ENCODE measurements at regions not wholly inside any gene's neighbourhood (a gene's known extent, or its start where the extent isn't known, plus 50 kb on each side); places are given as distances from the start of the nearest gene placed in this dataset.

GRCh38 chr6:166714581-166714980 is 87.5 kb upstream of the RPS6KA2 start:
- Histone ChIP-seq H3K4me1 (ENCODE audit: control insufficient read depth in 2 of 2, insufficient read depth in 2 of 2, low read length in 1 of 2) (no peaks in the 10 kb centered on the region), H3K4me3 (ENCODE audit: low read depth in 1 of 2, low read length in 2 of 2) (no peak overlapping the region), H3K27me3 (ENCODE audit: control insufficient read depth in 1 of 2, insufficient read depth in 2 of 2, low read length in 2 of 2) (no peaks in the 10 kb centered on the region), H3K36me3 (ENCODE audit: control insufficient read depth in 2 of 2, insufficient read depth in 2 of 2, low read length in 1 of 2) (no peaks in the 10 kb centered on the region), H3K27ac (ENCODE audit: low read depth in 2 of 2, low read length in 1 of 2) (no peak overlapping the region), H3K9me3 (ENCODE audit: control insufficient read depth in 2 of 2, insufficient read depth in 1 of 2, low read depth in 1 of 2, low read length in 1 of 2) (peaks cover 2 to 4% of the 10 kb centered on the region in 2 donors)
- 91 to 92% methylated on average over 10 of the region's 10 CpGs for WGBS, 2 donors

GRCh38 chr6:166714187-166714510 is 87.1 kb upstream of the RPS6KA2 start:
- Histone ChIP-seq H3K4me3 (ENCODE audit: low read depth in 1 of 2, low read length in 2 of 2) (no peak overlapping the region), H3K27me3 (ENCODE audit: control insufficient read depth in 1 of 2, insufficient read depth in 2 of 2, low read length in 2 of 2) (no peaks in the 10 kb centered on the region)
- 94 to 97% methylated on average over 2 of the region's 2 CpGs for WGBS, 2 donors

GRCh38 chr6:166713434-166714186 is 86.6 kb upstream of the RPS6KA2 start:
- Histone ChIP-seq H3K9me3 (ENCODE audit: control insufficient read depth in 2 of 2, insufficient read depth in 1 of 2, low read depth in 1 of 2, low read length in 1 of 2) (peaks cover 2 to 4% of the 10 kb centered on the region in 2 donors), H3K4me3 (ENCODE audit: low read depth in 1 of 2, low read length in 2 of 2) (no peak overlapping the region), H3K27ac (ENCODE audit: low read depth in 2 of 2, low read length in 1 of 2) (no peak overlapping the region), H3K4me1 (ENCODE audit: control insufficient read depth in 2 of 2, insufficient read depth in 2 of 2, low read length in 1 of 2) (no peaks in the 10 kb centered on the region), H3K36me3 (ENCODE audit: control insufficient read depth in 2 of 2, insufficient read depth in 2 of 2, low read length in 1 of 2) (no peaks in the 10 kb centered on the region), H3K27me3 (ENCODE audit: control insufficient read depth in 1 of 2, insufficient read depth in 2 of 2, low read length in 2 of 2) (no peaks in the 10 kb centered on the region)
- WGBS, 2 donors: 69 to 72% methylated on average over 16 of the region's 16 CpGs

More at GRCh38 chr6:166714187-166714510, 87.1 kb upstream of the RPS6KA2 start:
- Histone ChIP-seq H3K9me3 (ENCODE audit: control insufficient read depth in 2 of 2, insufficient read depth in 1 of 2, low read depth in 1 of 2, low read length in 1 of 2) (peaks cover 2 to 4% of the 10 kb centered on the region in 2 donors), H3K4me1 (ENCODE audit: control insufficient read depth in 2 of 2, insufficient read depth in 2 of 2, low read length in 1 of 2) (no peaks in the 10 kb centered on the region), H3K27ac (ENCODE audit: low read depth in 2 of 2, low read length in 1 of 2) (no peak overlapping the region), H3K36me3 (ENCODE audit: control insufficient read depth in 2 of 2, insufficient read depth in 2 of 2, low read length in 1 of 2) (no peaks in the 10 kb centered on the region)

- H3K36me3 ChIP-seq (ENCODE audit: control insufficient read depth in 2 of 2, insufficient read depth in 2 of 2, low read length in 1 of 2): no peaks in the 10 kb centered on the region
- peaks cover 2 to 4% of the 10 kb centered on the region in 2 donors for H3K9me3 ChIP-seq (ENCODE audit: control insufficient read depth in 2 of 2, insufficient read depth in 1 of 2, low read depth in 1 of 2, low read length in 1 of 2)
- no peak overlapping the region for H3K27ac ChIP-seq (ENCODE audit: low read depth in 2 of 2, low read length in 1 of 2)
- no peaks in the 10 kb centered on the region for H3K4me1 ChIP-seq (ENCODE audit: control insufficient read depth in 2 of 2, insufficient read depth in 2 of 2, low read length in 1 of 2)
- H3K27me3 ChIP-seq (ENCODE audit: control insufficient read depth in 1 of 2, insufficient read depth in 2 of 2, low read length in 2 of 2): no peaks in the 10 kb centered on the region
- H3K4me3 ChIP-seq (ENCODE audit: low read depth in 1 of 2, low read length in 2 of 2): no peak overlapping the region
- WGBS, 2 donors: 84 to 87% methylated on average over 21 of the region's 21 CpGs
Measured at GRCh38 chr6:166712286-166713228, 85.5 kb upstream of the RPS6KA2 start.

GRCh38 chr6:166710084-166710483 is 83.0 kb upstream of the RPS6KA2 start:
- 87 to 94% methylated on average over 2 of the region's 2 CpGs for WGBS, 2 donors
- H3K36me3 ChIP-seq (ENCODE audit: control insufficient read depth in 2 of 2, insufficient read depth in 2 of 2, low read length in 1 of 2): no peaks in the 10 kb centered on the region
- H3K27ac ChIP-seq (ENCODE audit: low read depth in 2 of 2, low read length in 1 of 2): no peak overlapping the region

GRCh38 chr6:166708460-166708859 is 81.4 kb upstream of the RPS6KA2 start:
- no peak overlapping the region for H3K27ac ChIP-seq (ENCODE audit: low read depth in 2 of 2, low read length in 1 of 2)
- no peaks in the 10 kb centered on the region for H3K27me3 ChIP-seq (ENCODE audit: control insufficient read depth in 1 of 2, insufficient read depth in 2 of 2, low read length in 2 of 2)
- WGBS, 2 donors: 87 to 91% methylated on average over 4 of the region's 4 CpGs
- no peaks in the 10 kb centered on the region for H3K36me3 ChIP-seq (ENCODE audit: control insufficient read depth in 2 of 2, insufficient read depth in 2 of 2, low read length in 1 of 2)
- H3K4me1 ChIP-seq (ENCODE audit: control insufficient read depth in 2 of 2, insufficient read depth in 2 of 2, low read length in 1 of 2): no peaks in the 10 kb centered on the region
- no peak overlapping the region for H3K4me3 ChIP-seq (ENCODE audit: low read depth in 1 of 2, low read length in 2 of 2)
- peaks cover 2 to 4% of the 10 kb centered on the region in 2 donors for H3K9me3 ChIP-seq (ENCODE audit: control insufficient read depth in 2 of 2, insufficient read depth in 1 of 2, low read depth in 1 of 2, low read length in 1 of 2)

More at GRCh38 chr6:166710084-166710483, 83.0 kb upstream of the RPS6KA2 start:
- no peaks in the 10 kb centered on the region for H3K4me1 ChIP-seq (ENCODE audit: control insufficient read depth in 2 of 2, insufficient read depth in 2 of 2, low read length in 1 of 2)
- no peaks in the 10 kb centered on the region for H3K27me3 ChIP-seq (ENCODE audit: control insufficient read depth in 1 of 2, insufficient read depth in 2 of 2, low read length in 2 of 2)
- no peak overlapping the region for H3K4me3 ChIP-seq (ENCODE audit: low read depth in 1 of 2, low read length in 2 of 2)
- peaks cover 2 to 4% of the 10 kb centered on the region in 2 donors for H3K9me3 ChIP-seq (ENCODE audit: control insufficient read depth in 2 of 2, insufficient read depth in 1 of 2, low read depth in 1 of 2, low read length in 1 of 2)

GRCh38 chr6:166707045-166707444 is 80.0 kb upstream of the RPS6KA2 start:
- WGBS, 2 donors: 16 to 34% methylated on average over 10 of the region's 10 CpGs
- no peaks in the 10 kb centered on the region for H3K27me3 ChIP-seq (ENCODE audit: control insufficient read depth in 1 of 2, insufficient read depth in 2 of 2, low read length in 2 of 2)
- H3K4me3 ChIP-seq (ENCODE audit: low read depth in 1 of 2, low read length in 2 of 2): no peak overlapping the region
- H3K36me3 ChIP-seq (ENCODE audit: control insufficient read depth in 2 of 2, insufficient read depth in 2 of 2, low read length in 1 of 2): no peaks in the 10 kb centered on the region
- H3K4me1 ChIP-seq (ENCODE audit: control insufficient read depth in 2 of 2, insufficient read depth in 2 of 2, low read length in 1 of 2): no peaks in the 10 kb centered on the region
- peaks cover 2% of the 10 kb centered on the region in 2 donors for H3K9me3 ChIP-seq (ENCODE audit: control insufficient read depth in 2 of 2, insufficient read depth in 1 of 2, low read depth in 1 of 2, low read length in 1 of 2)
- H3K27ac ChIP-seq (ENCODE audit: low read depth in 2 of 2, low read length in 1 of 2): no peak overlapping the region

GRCh38 chr6:166705069-166705468 is 78.0 kb upstream of the RPS6KA2 start:
- no peak overlapping the region for H3K27ac ChIP-seq (ENCODE audit: low read depth in 2 of 2, low read length in 1 of 2)
- no peak overlapping the region for H3K4me3 ChIP-seq (ENCODE audit: low read depth in 1 of 2, low read length in 2 of 2)
- no peaks in the 10 kb centered on the region for H3K36me3 ChIP-seq (ENCODE audit: control insufficient read depth in 2 of 2, insufficient read depth in 2 of 2, low read length in 1 of 2)
- no peaks in the 10 kb centered on the region for H3K27me3 ChIP-seq (ENCODE audit: control insufficient read depth in 1 of 2, insufficient read depth in 2 of 2, low read length in 2 of 2)
- 45 to 55% methylated on average over 7 of the region's 7 CpGs for WGBS, 2 donors
- H3K9me3 ChIP-seq (ENCODE audit: control insufficient read depth in 2 of 2, insufficient read depth in 1 of 2, low read depth in 1 of 2, low read length in 1 of 2): no peaks in the 10 kb centered on the region
- no peaks in the 10 kb centered on the region for H3K4me1 ChIP-seq (ENCODE audit: control insufficient read depth in 2 of 2, insufficient read depth in 2 of 2, low read length in 1 of 2)

GRCh38 chr6:166704171-166704570 is 77.1 kb upstream of the RPS6KA2 start:
- Histone ChIP-seq H3K27me3 (ENCODE audit: control insufficient read depth in 1 of 2, insufficient read depth in 2 of 2, low read length in 2 of 2) (no peaks in the 10 kb centered on the region), H3K27ac (ENCODE audit: low read depth in 2 of 2, low read length in 1 of 2) (no peak overlapping the region), H3K4me3 (ENCODE audit: low read depth in 1 of 2, low read length in 2 of 2) (no peak overlapping the region), H3K4me1 (ENCODE audit: control insufficient read depth in 2 of 2, insufficient read depth in 2 of 2, low read length in 1 of 2) (no peaks in the 10 kb centered on the region), H3K9me3 (ENCODE audit: control insufficient read depth in 2 of 2, insufficient read depth in 1 of 2, low read depth in 1 of 2, low read length in 1 of 2) (no peaks in the 10 kb centered on the region), H3K36me3 (ENCODE audit: control insufficient read depth in 2 of 2, insufficient read depth in 2 of 2, low read length in 1 of 2) (no peaks in the 10 kb centered on the region)
- 80 to 84% methylated on average over 7 of the region's 7 CpGs for WGBS, 2 donors

All from esophagus (tissue), 2 donors.